ENCODE measurements at regions not wholly inside any gene's neighbourhood (a gene's known extent, or its start where the extent isn't known, plus 50 kb on each side); places are given as distances from the start of the nearest gene placed in this dataset.

DNA sequence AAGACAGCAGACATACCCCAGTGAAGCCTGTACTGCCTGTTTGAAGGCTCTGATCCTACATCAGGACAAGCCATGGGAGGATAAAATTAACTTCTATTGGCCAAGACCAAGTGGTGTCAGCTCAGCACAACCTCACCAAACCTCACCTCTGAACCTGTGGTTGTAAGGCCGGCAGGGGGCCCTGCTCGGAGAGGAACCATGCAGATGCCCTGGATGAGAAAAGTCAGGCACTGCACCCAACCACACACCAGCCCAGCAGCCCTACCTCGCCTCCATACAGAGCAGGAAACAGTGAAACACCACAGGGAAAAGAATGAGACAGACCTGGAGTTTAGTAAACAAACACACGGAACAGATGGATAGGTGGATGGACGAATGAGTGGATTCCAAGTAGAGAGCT, 70.0 kb upstream of the PAX7 start:
- Histone ChIP-seq H3K36me3 (ENCODE audit: control insufficient read depth in 2 of 3, insufficient read depth in 3 of 3, low read length in 3 of 3) (no peaks in the 10 kb centered on the region), H3K4me3 (ENCODE audit: low read length in 3 of 3) (no peak overlapping the region), H3K27ac (ENCODE audit: low read depth in 2 of 2, low read length in 2 of 2) (no peak overlapping the region), H3K4me1 (ENCODE audit: control insufficient read depth in 2 of 3, insufficient read depth in 2 of 3, low read depth in 1 of 3, low read length in 3 of 3) (no peaks in the 10 kb centered on the region), H3K9me3 (ENCODE audit: control insufficient read depth in 2 of 3, insufficient read depth in 1 of 3, low read length in 3 of 3) (no peaks in the 10 kb centered on the region), H3K9ac (ENCODE audit: low read length in 3 of 3) (no peak overlapping the region), H3K27me3 (ENCODE audit: control insufficient read depth, insufficient read depth, low read length) (peaks cover 8% of the 10 kb centered on the region)
- no peak for TF ChIP-seq CTCF (IDR thresholded peaks at IDR 0.05; ENCODE audit: borderline replicate concordance, extremely low read depth, insufficient read depth)
- intact Hi-C loops (cut with DNase I) = no loop called here
- DNase-seq (no peak), FAIRE-seq (no peak)

DNA sequence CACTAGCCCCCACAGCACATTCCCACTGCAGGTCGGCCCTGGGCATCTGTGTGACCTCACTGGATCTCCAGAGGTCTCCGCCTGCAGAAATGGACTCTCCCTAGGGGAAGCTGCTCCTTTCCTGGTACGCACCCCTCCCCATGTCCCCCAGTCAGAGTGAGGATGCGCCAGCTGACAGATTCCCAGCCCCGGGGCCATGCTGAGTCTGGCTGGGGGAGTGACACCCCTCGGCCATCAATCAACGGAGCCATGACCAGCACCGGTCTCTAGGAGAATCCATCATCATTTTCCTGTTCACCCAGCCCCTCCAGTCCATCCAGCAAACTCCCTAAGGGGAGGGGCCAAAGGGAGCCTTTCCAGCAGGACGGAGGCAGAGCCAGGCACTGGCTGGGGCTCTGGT, 68.7 kb upstream of the PAX7 start:
- H3K9me3 ChIP-seq (ENCODE audit: control insufficient read depth in 2 of 3, insufficient read depth in 1 of 3, low read length in 3 of 3) = no peaks in the 10 kb centered on the region
- no peak overlapping the region for H3K4me3 ChIP-seq (ENCODE audit: low read length in 3 of 3)
- peaks cover 8% of the 10 kb centered on the region for H3K27me3 ChIP-seq (ENCODE audit: control insufficient read depth, insufficient read depth, low read length)
- H3K4me1 ChIP-seq (ENCODE audit: control insufficient read depth in 2 of 3, insufficient read depth in 2 of 3, low read depth in 1 of 3, low read length in 3 of 3) = no peaks in the 10 kb centered on the region
- no peak overlapping the region for H3K9ac ChIP-seq (ENCODE audit: low read length in 3 of 3)
- no peak for TF ChIP-seq CTCF (IDR thresholded peaks at IDR 0.05; ENCODE audit: borderline replicate concordance, extremely low read depth, insufficient read depth)
- intact Hi-C loops (cut with DNase I) = no loop called here
- H3K27ac ChIP-seq (ENCODE audit: low read depth in 2 of 2, low read length in 2 of 2) = no peak overlapping the region
- no peaks in the 10 kb centered on the region for H3K36me3 ChIP-seq (ENCODE audit: control insufficient read depth in 2 of 3, insufficient read depth in 3 of 3, low read length in 3 of 3)
- DNase-seq (no peak), FAIRE-seq (no peak)

DNA sequence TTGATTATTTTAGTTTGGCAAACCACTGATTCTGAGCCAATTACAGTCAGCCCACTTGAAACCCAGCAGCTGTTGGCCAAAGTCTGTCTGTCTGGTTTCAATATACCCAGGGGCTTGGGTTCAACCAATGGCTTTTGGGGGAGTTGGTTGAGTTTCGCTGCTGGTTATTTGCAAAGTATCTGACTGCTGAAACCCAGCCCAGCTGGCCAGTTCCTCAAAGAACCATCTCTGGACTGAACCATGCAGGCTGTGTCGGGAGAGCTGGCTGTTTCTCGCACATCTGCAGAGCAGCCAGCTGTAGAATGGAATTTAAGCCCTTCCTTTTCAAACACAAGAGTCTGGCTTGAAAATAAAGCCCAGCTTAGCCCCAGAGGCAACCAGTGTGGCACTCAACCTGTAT, 66.0 kb upstream of the PAX7 start:
- H3K4me1 ChIP-seq (ENCODE audit: control insufficient read depth in 2 of 3, insufficient read depth in 2 of 3, low read depth in 1 of 3, low read length in 3 of 3) = no peaks in the 10 kb centered on the region
- H3K9ac ChIP-seq (ENCODE audit: low read length in 3 of 3) = no peak overlapping the region
- no peak for TF ChIP-seq CTCF (IDR thresholded peaks at IDR 0.05; ENCODE audit: borderline replicate concordance, extremely low read depth, insufficient read depth)
- H3K4me3 ChIP-seq (ENCODE audit: low read length in 3 of 3) = no peak overlapping the region
- FAIRE-seq = no peak
- H3K36me3 ChIP-seq (ENCODE audit: control insufficient read depth in 2 of 3, insufficient read depth in 3 of 3, low read length in 3 of 3) = no peaks in the 10 kb centered on the region
- no peak overlapping the region for H3K27ac ChIP-seq (ENCODE audit: low read depth in 2 of 2, low read length in 2 of 2)
- intact Hi-C loops (cut with DNase I) = no loop called here
- no peak for DNase-seq
- no peaks in the 10 kb centered on the region for H3K27me3 ChIP-seq (ENCODE audit: control insufficient read depth, insufficient read depth, low read length)
- peaks cover 0 to 4% (median 0%) of the 10 kb centered on the region in 3 donors for H3K9me3 ChIP-seq (ENCODE audit: control insufficient read depth in 2 of 3, insufficient read depth in 1 of 3, low read length in 3 of 3)

DNA sequence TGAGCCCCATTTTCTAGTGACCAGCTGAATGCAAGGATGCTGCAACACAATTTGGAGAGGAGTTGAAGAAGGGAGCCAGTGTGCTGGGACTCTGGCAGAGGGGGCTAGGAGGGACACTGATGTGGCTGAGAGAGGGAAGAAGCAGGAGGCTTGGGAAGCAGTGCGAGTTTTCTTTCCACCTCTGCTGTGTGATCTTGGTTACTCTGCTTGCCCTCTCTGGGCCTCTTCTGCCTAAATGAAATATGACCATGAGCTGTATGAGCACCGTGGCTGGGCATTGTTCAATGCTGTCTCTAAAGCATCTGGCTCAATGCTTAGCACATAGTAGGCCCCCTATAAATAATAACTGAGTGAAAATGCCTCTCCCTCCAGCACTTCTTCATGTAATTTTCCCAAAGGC, 65.3 kb upstream of the PAX7 start:
- Histone ChIP-seq H3K27ac (ENCODE audit: low read depth in 2 of 2, low read length in 2 of 2) (no peak overlapping the region), H3K4me3 (ENCODE audit: low read length in 3 of 3) (no peak overlapping the region), H3K9me3 (ENCODE audit: control insufficient read depth in 2 of 3, insufficient read depth in 1 of 3, low read length in 3 of 3) (peaks cover 0 to 4% (median 0%) of the 10 kb centered on the region in 3 donors), H3K36me3 (ENCODE audit: control insufficient read depth in 2 of 3, insufficient read depth in 3 of 3, low read length in 3 of 3) (no peaks in the 10 kb centered on the region), H3K9ac (ENCODE audit: low read length in 3 of 3) (no peak overlapping the region), H3K4me1 (ENCODE audit: control insufficient read depth in 2 of 3, insufficient read depth in 2 of 3, low read depth in 1 of 3, low read length in 3 of 3) (no peaks in the 10 kb centered on the region), H3K27me3 (ENCODE audit: control insufficient read depth, insufficient read depth, low read length) (no peaks in the 10 kb centered on the region)
- no peak for TF ChIP-seq CTCF (IDR thresholded peaks at IDR 0.05; ENCODE audit: borderline replicate concordance, extremely low read depth, insufficient read depth)
- no peak for FAIRE-seq
- no peak for DNase-seq
- intact Hi-C loops (cut with DNase I) = no loop called here

Data from kidney (tissue), 13 donors.